AG10803 (cell line): ENCODE measurements at regions not wholly inside any gene's neighbourhood (a gene's known extent, or its start where the extent isn't known, plus 50 kb on each side); places are given as distances from the start of the nearest gene placed in this dataset.

ENCODE experiments used
- DNase-seq: peaks from one replicate; pipeline ENCODE4 v3.0.0; 2010; ENCODE audit warnings: low read depth
- H3K4me3 ChIP-seq: 2 replicates; pipeline ENCODE4 v1.5.1; 2011; ENCODE audit warnings: mild to moderate bottlenecking, low read length, control low read depth
- TF ChIP-seq, protein P1 (sequence below): conservative IDR thresholded peaks from 2 replicates; pipeline ENCODE4 v1.5.1; 2011; ENCODE audit warnings: mild to moderate bottlenecking, low read length, control low read depth, inconsistent platforms

DNA sequence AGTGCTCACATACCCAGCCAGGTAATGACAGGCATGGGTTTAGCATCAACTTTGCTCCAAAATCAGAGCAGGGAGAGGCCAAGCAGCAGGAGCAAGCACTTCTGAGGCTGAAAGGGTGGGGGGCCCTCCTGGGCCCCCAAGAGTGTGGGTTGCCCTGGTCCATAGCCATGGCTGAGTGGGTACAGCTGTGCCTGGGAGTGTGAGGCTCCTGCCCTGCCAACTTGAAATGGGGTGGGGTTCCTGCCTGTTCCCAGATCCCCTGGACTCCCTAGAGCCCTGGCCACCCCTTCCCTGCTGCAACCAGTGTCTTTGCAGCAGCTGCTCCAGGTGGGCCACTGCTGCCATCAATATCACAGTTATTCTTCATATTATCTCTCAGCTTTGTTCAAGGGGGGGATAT is 1224.2 kb upstream of the GJE1 start:
- H3K4me3 ChIP-seq, result no peak overlapping the region
- TF ChIP-seq, protein P1, sequence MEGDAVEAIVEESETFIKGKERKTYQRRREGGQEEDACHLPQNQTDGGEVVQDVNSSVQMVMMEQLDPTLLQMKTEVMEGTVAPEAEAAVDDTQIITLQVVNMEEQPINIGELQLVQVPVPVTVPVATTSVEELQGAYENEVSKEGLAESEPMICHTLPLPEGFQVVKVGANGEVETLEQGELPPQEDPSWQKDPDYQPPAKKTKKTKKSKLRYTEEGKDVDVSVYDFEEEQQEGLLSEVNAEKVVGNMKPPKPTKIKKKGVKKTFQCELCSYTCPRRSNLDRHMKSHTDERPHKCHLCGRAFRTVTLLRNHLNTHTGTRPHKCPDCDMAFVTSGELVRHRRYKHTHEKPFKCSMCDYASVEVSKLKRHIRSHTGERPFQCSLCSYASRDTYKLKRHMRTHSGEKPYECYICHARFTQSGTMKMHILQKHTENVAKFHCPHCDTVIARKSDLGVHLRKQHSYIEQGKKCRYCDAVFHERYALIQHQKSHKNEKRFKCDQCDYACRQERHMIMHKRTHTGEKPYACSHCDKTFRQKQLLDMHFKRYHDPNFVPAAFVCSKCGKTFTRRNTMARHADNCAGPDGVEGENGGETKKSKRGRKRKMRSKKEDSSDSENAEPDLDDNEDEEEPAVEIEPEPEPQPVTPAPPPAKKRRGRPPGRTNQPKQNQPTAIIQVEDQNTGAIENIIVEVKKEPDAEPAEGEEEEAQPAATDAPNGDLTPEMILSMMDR, result no peak
- DNase-seq, result no peak

DNA sequence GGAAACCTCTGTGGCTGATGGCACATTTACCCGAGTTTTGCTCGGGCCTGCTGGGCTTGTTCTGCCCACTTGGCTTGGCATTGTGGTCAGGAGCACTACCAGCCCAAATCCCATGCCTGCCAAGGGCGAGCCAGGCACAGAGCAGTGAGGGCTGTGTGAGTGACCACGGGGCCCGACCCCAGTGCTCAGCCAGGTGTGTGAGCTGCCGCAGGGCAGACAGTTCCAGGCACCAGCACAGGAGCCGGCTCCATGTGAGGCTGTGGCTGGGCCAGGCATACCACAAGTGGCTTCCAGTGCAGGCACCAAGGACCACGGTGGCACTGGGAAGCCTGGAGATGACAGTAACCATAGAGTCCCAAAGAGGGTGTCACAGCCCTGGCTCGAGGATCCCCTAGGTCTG is 1225.5 kb upstream of the GJE1 start:
- no peak overlapping the region for H3K4me3 ChIP-seq
- DNase-seq, result no peak
- TF ChIP-seq, protein P1, result no peak

DNA sequence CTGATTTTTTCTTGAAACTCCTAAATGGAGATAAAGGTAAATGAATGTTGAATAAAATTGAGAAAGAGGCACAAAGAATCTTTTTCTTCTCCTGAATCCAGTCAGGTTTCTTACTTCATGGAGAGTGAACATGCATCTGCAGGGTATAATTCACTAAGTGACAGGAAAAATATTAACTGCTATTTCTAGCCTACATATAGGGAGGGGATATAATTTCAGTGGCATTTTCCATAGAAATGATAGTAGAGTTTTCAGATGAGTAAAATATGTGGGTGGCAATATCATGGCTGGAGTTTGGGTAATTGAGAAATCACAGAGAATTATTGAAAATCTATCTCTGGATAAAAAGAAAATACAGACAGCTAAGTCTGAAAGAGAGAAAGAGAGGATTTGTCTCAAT is 1227.0 kb upstream of the GJE1 start:
- no peak overlapping the region for H3K4me3 ChIP-seq
- DNase-seq, result no peak
- TF ChIP-seq, protein P1, result no peak

DNA sequence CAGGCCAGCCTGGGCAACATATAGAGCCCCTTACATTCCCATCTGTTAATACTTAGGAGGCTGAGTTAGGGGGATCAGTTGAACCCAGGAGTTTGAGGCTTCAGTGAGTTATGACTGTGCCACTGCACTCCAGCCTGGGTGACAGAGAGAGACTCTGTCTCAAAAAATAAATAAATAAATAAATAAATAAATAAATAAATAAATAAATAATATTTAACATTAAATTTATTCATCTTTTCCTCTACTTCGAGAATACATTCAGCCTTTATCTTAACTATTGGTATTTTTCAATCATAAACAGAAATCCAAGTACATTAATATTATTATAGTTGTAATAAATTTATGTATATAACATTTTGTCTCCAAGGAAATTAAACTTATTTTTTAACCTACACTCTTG is 1227.7 kb upstream of the GJE1 start:
- DNase-seq, result no peak
- H3K4me3 ChIP-seq, result no peak overlapping the region
- TF ChIP-seq, protein P1, result no peak

DNA sequence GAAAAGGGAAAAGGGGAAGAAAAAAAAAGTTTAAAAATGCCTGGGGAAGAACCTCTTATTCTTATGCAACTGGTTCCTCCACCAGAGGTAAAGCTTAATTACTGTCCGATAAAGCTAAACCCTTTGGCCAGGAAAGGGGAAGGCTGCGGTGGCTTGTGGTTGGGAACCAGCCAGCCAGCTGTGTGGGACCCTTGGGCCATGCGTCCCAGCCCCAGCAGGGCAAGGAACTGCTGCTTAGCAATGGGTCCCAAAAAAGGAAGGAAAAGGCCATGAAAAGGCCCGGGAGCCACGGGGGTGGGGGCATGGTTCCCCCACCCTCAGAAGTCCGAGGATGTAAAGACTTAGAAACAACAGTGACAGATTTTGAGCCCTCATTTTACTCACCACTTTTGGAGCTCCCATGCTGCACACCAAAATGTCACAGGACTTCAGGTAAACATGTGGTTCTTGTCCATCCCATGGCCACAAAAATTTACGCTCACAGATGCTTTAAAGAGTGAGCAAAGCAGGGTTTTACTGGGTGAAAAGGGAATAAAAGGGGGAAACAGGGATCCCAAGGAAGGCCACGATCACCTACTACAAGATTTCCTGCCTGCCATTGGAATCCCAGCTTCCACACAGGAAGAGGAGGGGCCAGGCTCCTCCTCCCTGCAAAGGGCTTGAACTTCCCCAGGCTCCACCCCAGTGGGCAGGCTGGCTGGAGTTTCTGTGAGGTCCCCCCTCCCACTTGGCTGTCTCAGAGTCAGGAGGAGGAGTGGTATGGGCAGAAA is 1234.7 kb upstream of the GJE1 start:
- TF ChIP-seq, protein P1, result no peak
- no peak for DNase-seq
- H3K4me3 ChIP-seq, result no peak overlapping the region

DNA sequence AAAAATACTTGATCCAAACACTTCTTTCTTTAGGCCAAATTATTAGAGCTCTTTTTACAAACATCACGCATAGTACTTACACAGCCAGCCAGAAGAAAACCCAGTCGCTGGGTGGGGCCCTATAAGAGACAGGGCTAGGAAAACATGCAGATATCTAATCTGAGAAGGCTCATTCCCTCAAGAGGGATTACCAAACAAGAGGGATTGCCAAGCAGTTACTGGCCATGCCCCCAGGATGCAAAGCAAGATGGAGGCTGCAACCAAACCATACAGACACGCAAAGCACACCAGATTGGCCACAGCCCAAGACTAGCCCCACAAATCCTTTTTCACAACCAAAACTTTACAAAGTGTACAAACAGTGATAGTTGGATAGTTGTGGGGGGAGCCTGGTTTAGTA is 1235.4 kb upstream of the GJE1 start:
- no peak for DNase-seq
- no peak overlapping the region for H3K4me3 ChIP-seq
- TF ChIP-seq, protein P1, result no peak

DNA sequence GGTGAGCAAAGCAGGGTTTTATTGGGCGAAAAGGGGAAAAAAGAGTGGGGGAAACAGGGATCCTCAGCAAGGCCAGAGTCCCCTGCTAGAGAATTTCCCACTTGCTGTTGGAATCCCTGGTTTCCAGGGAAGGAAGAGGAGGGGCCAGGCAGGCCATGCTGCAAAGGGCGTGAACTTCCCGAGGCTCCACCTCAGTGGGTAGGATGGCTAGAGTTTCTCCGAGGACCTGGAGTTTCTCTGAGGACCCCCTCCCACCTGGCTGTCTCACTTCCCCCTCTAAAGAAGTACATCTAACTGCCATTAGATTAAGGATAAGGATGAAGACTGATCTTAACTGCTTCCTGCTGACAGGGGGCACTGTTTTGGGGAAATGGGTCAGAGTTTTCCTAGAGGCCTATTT is 1239.3 kb upstream of the GJE1 start:
- no peak overlapping the region for H3K4me3 ChIP-seq
- no peak for DNase-seq
- TF ChIP-seq, protein P1, result no peak
